ENCODE measurements at regions not wholly inside any gene's neighbourhood (a gene's known extent, or its start where the extent isn't known, plus 50 kb on each side); places are given as distances from the start of the nearest gene placed in this dataset.

DNA sequence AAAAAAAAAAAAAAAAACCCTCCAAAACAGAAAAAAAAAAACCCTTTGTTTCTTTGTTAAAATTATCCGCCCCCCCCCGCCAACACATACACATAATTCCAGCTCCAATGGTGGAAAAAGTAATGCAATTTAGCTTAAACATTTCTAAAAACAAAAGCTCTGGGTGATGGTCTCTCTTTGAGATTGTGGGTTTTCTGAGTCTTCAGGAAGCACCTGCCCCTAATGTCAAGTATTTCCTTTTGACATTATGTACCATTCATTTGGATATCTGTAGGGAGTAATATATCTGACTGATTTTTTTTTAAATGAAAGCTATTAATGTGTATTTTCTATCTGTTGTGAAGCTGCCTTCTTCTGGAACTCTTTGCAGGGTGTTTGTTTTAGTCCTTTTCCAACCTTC, 389.7 kb downstream of the TAF11L14 start:
- no peak for TF ChIP-seq PCBP1 (IDR thresholded peaks at IDR 0.05; ENCODE audit: low read depth, low read length, poor library complexity, severe bottlenecking)
- no peak for TF ChIP-seq NFIC (IDR thresholded peaks at IDR 0.05)
- TF ChIP-seq, protein P1, sequence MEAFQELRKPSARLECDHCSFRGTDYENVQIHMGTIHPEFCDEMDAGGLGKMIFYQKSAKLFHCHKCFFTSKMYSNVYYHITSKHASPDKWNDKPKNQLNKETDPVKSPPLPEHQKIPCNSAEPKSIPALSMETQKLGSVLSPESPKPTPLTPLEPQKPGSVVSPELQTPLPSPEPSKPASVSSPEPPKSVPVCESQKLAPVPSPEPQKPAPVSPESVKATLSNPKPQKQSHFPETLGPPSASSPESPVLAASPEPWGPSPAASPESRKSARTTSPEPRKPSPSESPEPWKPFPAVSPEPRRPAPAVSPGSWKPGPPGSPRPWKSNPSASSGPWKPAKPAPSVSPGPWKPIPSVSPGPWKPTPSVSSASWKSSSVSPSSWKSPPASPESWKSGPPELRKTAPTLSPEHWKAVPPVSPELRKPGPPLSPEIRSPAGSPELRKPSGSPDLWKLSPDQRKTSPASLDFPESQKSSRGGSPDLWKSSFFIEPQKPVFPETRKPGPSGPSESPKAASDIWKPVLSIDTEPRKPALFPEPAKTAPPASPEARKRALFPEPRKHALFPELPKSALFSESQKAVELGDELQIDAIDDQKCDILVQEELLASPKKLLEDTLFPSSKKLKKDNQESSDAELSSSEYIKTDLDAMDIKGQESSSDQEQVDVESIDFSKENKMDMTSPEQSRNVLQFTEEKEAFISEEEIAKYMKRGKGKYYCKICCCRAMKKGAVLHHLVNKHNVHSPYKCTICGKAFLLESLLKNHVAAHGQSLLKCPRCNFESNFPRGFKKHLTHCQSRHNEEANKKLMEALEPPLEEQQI (IDR thresholded peaks at IDR 0.05), result no peak
- TF ChIP-seq TBL1XR1 (IDR thresholded peaks at IDR 0.05; ENCODE audit: low read length in 2 of 2), result no peak
- TF ChIP-seq, protein P2, sequence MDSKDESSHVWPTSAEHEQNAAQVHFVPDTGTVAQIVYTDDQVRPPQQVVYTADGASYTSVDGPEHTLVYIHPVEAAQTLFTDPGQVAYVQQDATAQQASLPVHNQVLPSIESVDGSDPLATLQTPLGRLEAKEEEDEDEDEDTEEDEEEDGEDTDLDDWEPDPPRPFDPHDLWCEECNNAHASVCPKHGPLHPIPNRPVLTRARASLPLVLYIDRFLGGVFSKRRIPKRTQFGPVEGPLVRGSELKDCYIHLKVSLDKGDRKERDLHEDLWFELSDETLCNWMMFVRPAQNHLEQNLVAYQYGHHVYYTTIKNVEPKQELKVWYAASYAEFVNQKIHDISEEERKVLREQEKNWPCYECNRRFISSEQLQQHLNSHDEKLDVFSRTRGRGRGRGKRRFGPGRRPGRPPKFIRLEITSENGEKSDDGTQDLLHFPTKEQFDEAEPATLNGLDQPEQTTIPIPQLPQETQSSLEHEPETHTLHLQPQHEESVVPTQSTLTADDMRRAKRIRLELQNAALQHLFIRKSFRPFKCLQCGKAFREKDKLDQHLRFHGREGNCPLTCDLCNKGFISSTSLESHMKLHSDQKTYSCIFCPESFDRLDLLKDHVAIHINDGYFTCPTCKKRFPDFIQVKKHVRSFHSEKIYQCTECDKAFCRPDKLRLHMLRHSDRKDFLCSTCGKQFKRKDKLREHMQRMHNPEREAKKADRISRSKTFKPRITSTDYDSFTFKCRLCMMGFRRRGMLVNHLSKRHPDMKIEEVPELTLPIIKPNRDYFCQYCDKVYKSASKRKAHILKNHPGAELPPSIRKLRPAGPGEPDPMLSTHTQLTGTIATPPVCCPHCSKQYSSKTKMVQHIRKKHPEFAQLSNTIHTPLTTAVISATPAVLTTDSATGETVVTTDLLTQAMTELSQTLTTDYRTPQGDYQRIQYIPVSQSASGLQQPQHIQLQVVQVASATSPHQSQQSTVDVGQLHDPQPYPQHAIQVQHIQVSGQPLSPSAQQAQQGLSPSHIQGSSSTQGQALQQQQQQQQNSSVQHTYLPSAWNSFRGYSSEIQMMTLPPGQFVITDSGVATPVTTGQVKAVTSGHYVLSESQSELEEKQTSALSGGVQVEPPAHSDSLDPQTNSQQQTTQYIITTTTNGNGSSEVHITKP (IDR thresholded peaks at IDR 0.05; ENCODE audit: partially characterized antibody), result no peak
- TF ChIP-seq, protein P3, sequence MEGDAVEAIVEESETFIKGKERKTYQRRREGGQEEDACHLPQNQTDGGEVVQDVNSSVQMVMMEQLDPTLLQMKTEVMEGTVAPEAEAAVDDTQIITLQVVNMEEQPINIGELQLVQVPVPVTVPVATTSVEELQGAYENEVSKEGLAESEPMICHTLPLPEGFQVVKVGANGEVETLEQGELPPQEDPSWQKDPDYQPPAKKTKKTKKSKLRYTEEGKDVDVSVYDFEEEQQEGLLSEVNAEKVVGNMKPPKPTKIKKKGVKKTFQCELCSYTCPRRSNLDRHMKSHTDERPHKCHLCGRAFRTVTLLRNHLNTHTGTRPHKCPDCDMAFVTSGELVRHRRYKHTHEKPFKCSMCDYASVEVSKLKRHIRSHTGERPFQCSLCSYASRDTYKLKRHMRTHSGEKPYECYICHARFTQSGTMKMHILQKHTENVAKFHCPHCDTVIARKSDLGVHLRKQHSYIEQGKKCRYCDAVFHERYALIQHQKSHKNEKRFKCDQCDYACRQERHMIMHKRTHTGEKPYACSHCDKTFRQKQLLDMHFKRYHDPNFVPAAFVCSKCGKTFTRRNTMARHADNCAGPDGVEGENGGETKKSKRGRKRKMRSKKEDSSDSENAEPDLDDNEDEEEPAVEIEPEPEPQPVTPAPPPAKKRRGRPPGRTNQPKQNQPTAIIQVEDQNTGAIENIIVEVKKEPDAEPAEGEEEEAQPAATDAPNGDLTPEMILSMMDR (IDR thresholded peaks at IDR 0.05 in 2 of 3, conservative IDR thresholded peaks at IDR 0.05 in 1 of 3; ENCODE audit: insufficient read depth in 2 of 3, low read depth in 1 of 3, low read length in 3 of 3), result no peak
- no peak for TF ChIP-seq STAG1 (CRISPR knock-in tag; IDR thresholded peaks at IDR 0.05; ENCODE audit: borderline replicate concordance)
- TF ChIP-seq, protein P4, sequence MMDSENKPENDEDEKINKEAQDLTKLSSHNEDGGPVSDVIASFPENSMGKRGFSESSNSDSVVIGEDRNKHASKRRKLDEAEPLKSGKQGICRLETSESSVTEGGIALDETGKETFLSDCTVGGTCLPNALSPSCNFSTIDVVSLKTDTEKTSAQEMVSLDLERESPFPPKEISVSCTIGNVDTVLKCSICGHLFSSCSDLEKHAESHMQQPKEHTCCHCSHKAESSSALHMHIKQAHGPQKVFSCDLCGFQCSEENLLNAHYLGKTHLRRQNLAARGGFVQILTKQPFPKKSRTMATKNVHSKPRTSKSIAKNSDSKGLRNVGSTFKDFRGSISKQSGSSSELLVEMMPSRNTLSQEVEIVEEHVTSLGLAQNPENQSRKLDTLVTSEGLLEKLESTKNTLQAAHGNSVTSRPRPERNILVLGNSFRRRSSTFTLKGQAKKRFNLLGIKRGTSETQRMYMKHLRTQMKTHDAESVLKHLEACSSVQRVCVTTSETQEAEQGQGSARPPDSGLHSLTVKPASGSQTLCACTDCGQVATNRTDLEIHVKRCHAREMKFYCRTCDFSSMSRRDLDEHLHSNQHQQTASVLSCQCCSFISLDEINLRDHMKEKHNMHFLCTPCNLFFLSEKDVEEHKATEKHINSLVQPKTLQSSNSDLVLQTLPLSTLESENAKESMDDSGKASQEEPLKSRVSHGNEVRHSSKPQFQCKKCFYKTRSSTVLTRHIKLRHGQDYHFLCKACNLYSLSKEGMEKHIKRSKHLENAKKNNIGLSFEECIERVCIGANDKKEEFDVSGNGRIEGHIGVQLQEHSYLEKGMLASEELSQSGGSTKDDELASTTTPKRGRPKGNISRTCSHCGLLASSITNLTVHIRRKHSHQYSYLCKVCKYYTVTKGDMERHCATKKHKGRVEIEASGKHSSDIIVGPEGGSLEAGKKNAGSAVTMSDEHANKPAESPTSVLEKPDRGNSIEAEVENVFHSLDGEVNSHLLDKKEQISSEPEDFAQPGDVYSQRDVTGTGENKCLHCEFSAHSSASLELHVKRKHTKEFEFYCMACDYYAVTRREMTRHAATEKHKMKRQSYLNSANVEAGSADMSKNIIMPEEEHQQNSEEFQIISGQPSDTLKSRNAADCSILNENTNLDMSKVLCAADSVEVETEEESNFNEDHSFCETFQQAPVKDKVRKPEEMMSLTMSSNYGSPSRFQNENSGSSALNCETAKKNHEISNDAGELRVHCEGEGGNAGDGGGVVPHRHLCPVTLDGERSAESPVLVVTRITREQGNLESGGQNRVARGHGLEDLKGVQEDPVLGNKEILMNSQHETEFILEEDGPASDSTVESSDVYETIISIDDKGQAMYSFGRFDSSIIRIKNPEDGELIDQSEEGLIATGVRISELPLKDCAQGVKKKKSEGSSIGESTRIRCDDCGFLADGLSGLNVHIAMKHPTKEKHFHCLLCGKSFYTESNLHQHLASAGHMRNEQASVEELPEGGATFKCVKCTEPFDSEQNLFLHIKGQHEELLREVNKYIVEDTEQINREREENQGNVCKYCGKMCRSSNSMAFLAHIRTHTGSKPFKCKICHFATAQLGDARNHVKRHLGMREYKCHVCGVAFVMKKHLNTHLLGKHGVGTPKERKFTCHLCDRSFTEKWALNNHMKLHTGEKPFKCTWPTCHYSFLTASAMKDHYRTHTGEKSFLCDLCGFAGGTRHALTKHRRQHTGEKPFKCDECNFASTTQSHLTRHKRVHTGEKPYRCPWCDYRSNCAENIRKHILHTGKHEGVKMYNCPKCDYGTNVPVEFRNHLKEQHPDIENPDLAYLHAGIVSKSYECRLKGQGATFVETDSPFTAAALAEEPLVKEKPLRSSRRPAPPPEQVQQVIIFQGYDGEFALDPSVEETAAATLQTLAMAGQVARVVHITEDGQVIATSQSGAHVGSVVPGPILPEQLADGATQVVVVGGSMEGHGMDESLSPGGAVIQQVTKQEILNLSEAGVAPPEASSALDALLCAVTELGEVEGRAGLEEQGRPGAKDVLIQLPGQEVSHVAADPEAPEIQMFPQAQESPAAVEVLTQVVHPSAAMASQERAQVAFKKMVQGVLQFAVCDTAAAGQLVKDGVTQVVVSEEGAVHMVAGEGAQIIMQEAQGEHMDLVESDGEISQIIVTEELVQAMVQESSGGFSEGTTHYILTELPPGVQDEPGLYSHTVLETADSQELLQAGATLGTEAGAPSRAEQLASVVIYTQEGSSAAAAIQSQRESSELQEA (IDR thresholded peaks at IDR 0.05; ENCODE audit: low read depth), result no peak
